Skeletal muscle cell (primary cell): ENCODE measurements at regions not wholly inside any gene's neighbourhood (a gene's known extent, or its start where the extent isn't known, plus 50 kb on each side); places are given as distances from the start of the nearest gene placed in this dataset.
A peak's percentile ranks its signal among the peaks of the same experiment; 100 is the strongest.

Experiments
- DNase-seq: peaks from one replicate; pipeline ENCODE4 v3.0.0-alpha.2; 2010; ENCODE audit warnings: low read depth
- H3K4me3 ChIP-seq: 2 replicates; pipeline ENCODE4 v1.5.1; 2011; ENCODE audit warnings: low read depth, mild to moderate bottlenecking, control low read depth, low read length, moderate library complexity

- H3K4me3 ChIP-seq: no peak overlapping the region
- DNase-seq: no peak
These were observed 113.7 kb upstream of the MDM1 start for GRCh38 chr12:68445824-68446223.

- DNase-seq: no peak
- H3K4me3 ChIP-seq: no peak overlapping the region
These were observed 114.2 kb upstream of the MDM1 start for GRCh38 chr12:68446384-68446783.

GRCh38 chr12:68446901-68447796 is 115.0 kb upstream of the MDM1 start:
- DNase-seq: no peak
- H3K4me3 ChIP-seq: no peak overlapping the region

- no peak for DNase-seq
These were observed 115.7 kb upstream of the MDM1 start for GRCh38 chr12:68447797-68448260.

GRCh38 chr12:68449196-68449595 is 117.0 kb upstream of the MDM1 start:
- DNase-seq: no peak
- H3K4me3 ChIP-seq: no peak overlapping the region

More at GRCh38 chr12:68447797-68448260, 115.7 kb upstream of the MDM1 start:
- no peak overlapping the region for H3K4me3 ChIP-seq

- H3K4me3 ChIP-seq: no peak overlapping the region
These were observed 118.7 kb upstream of the MDM1 start for GRCh38 chr12:68450947-68451260.

GRCh38 chr12:68451261-68452077 is 119.3 kb upstream of the MDM1 start:
- DNase-seq: peak; percentile 58

More at GRCh38 chr12:68450947-68451260, 118.7 kb upstream of the MDM1 start:
- DNase-seq: no peak

GRCh38 chr12:68452078-68452715 is 120.0 kb upstream of the MDM1 start:
- no peak for DNase-seq
- H3K4me3 ChIP-seq: no peak overlapping the region

More at GRCh38 chr12:68451261-68452077, 119.3 kb upstream of the MDM1 start:
- H3K4me3 ChIP-seq: no peak overlapping the region

GRCh38 chr12:68453278-68453677 is 121.1 kb upstream of the MDM1 start:
- no peak overlapping the region for H3K4me3 ChIP-seq
- DNase-seq: no peak

- no peak overlapping the region for H3K4me3 ChIP-seq
- DNase-seq: no peak
These were observed 121.7 kb upstream of the MDM1 start for GRCh38 chr12:68453876-68454275.

GRCh38 chr12:68454892-68455291 is 122.7 kb upstream of the MDM1 start:
- H3K4me3 ChIP-seq: no peak overlapping the region
- DNase-seq: no peak

GRCh38 chr12:68455691-68456345 is 123.7 kb upstream of the MDM1 start:
- H3K4me3 ChIP-seq: no peak overlapping the region
- no peak for DNase-seq

- no peak overlapping the region for H3K4me3 ChIP-seq
- DNase-seq: no peak
These were observed 126.7 kb upstream of the MDM1 start for GRCh38 chr12:68458866-68459265.

- DNase-seq: no peak
- no peak overlapping the region for H3K4me3 ChIP-seq
These were observed 128.1 kb upstream of the MDM1 start for GRCh38 chr12:68460236-68460635.

GRCh38 chr12:68461645-68462044 is 129.5 kb upstream of the MDM1 start:
- no peak for DNase-seq
- H3K4me3 ChIP-seq: no peak overlapping the region

GRCh38 chr12:68462803-68463202 is 130.6 kb upstream of the MDM1 start:
- no peak overlapping the region for H3K4me3 ChIP-seq
- DNase-seq: no peak

- no peak overlapping the region for H3K4me3 ChIP-seq
- DNase-seq: no peak
These were observed 133.1 kb upstream of the MDM1 start for GRCh38 chr12:68465227-68465626.

GRCh38 chr12:68467514-68467913 is 135.4 kb upstream of the MDM1 start:
- H3K4me3 ChIP-seq: no peak overlapping the region
- DNase-seq: no peak

GRCh38 chr12:68468036-68468435 is 135.9 kb upstream of the MDM1 start:
- no peak for DNase-seq

More at GRCh38 chr12:68468036-68468435, 135.9 kb upstream of the MDM1 start:
- H3K4me3 ChIP-seq: no peak overlapping the region
